ENCODE measurements at regions not wholly inside any gene's neighbourhood (a gene's known extent, or its start where the extent isn't known, plus 50 kb on each side); places are given as distances from the start of the nearest gene placed in this dataset.

DNA sequence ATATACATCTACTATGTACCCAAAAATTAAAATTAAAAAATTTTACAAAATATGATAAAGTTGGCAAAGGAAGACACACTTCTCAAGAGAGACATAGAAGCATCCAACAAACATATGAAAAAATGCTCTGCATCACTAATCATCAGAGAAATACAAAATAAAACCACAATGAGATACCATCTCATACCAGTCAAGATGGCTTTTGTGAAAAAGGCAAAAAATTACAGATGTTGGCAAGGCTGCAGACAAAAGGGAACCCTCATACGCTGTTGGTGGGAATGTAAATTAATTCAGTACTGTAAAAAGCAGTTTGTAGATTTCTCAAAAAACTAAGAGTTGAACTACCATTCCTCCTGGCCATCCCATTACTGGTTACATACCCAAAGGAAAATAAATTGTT lies 581.7 kb upstream of the CCDC54 start:
- TF ChIP-seq, protein P1, sequence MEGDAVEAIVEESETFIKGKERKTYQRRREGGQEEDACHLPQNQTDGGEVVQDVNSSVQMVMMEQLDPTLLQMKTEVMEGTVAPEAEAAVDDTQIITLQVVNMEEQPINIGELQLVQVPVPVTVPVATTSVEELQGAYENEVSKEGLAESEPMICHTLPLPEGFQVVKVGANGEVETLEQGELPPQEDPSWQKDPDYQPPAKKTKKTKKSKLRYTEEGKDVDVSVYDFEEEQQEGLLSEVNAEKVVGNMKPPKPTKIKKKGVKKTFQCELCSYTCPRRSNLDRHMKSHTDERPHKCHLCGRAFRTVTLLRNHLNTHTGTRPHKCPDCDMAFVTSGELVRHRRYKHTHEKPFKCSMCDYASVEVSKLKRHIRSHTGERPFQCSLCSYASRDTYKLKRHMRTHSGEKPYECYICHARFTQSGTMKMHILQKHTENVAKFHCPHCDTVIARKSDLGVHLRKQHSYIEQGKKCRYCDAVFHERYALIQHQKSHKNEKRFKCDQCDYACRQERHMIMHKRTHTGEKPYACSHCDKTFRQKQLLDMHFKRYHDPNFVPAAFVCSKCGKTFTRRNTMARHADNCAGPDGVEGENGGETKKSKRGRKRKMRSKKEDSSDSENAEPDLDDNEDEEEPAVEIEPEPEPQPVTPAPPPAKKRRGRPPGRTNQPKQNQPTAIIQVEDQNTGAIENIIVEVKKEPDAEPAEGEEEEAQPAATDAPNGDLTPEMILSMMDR (IDR thresholded peaks at IDR 0.05 in 4 of 5, conservative IDR thresholded peaks at IDR 0.05 in 1 of 5), result no peak
- TF ChIP-seq POLR2A (IDR thresholded peaks at IDR 0.05), result no peak
